AG10803 (cell line): ENCODE measurements at regions not wholly inside any gene's neighbourhood (a gene's known extent, or its start where the extent isn't known, plus 50 kb on each side); places are given as distances from the start of the nearest gene placed in this dataset.

ENCODE experiments used
- DNase-seq: peaks from one replicate; pipeline ENCODE4 v3.0.0; 2010; ENCODE audit warnings: low read depth
- H3K4me3 ChIP-seq: 2 replicates; pipeline ENCODE4 v1.5.1; 2011; ENCODE audit warnings: mild to moderate bottlenecking, low read length, control low read depth
- CTCF ChIP-seq: conservative IDR thresholded peaks from 2 replicates; pipeline ENCODE4 v1.5.1; 2011; ENCODE audit warnings: mild to moderate bottlenecking, low read length, control low read depth, inconsistent platforms

- no peak for DNase-seq
- TF ChIP-seq CTCF, result no peak
These were observed 71.7 kb upstream of the CCDC196 start for GRCh38 chr14:66414511-66414910.

GRCh38 chr14:66420251-66421006, 65.7 kb upstream of the CCDC196 start:
- no peak for DNase-seq
- no peak overlapping the region for H3K4me3 ChIP-seq
- TF ChIP-seq CTCF, result no peak

More at GRCh38 chr14:66414511-66414910, 71.7 kb upstream of the CCDC196 start:
- H3K4me3 ChIP-seq, result no peak overlapping the region

GRCh38 chr14:66421990-66422946, 63.9 kb upstream of the CCDC196 start:
- no peak overlapping the region for H3K4me3 ChIP-seq
- TF ChIP-seq CTCF, result no peak
- DNase-seq, result no peak

GRCh38 chr14:66425402-66425801, 60.8 kb upstream of the CCDC196 start:
- DNase-seq, result no peak
- no peak overlapping the region for H3K4me3 ChIP-seq
- TF ChIP-seq CTCF, result no peak

GRCh38 chr14:66426451-66426850, 59.7 kb upstream of the CCDC196 start:
- no peak for DNase-seq
- TF ChIP-seq CTCF, result no peak
- H3K4me3 ChIP-seq, result no peak overlapping the region

GRCh38 chr14:66432334-66432733, 53.8 kb upstream of the CCDC196 start:
- no peak overlapping the region for H3K4me3 ChIP-seq
- TF ChIP-seq CTCF, result no peak
- DNase-seq, result no peak
